ENCODE measurements at regions not wholly inside any gene's neighbourhood (a gene's known extent, or its start where the extent isn't known, plus 50 kb on each side); places are given as distances from the start of the nearest gene placed in this dataset.
"Not testable (repeated sequence)": the region's sequence is repeated elsewhere in the genome, so short reads cannot be mapped to it uniquely, and the experiment has no call there.

GRCh38 chr16:51255349-51255972 is 104.4 kb upstream of the SALL1 start:
- no peak for DNase-seq
- POLR2A ChIA-PET: no interaction called here

GRCh38 chr16:51254390-51254789 is 103.3 kb upstream of the SALL1 start:
- ATAC-seq (ENCODE audit: poor library complexity); H3K36me3 Mint-ChIP-seq (ENCODE audit: low read depth); H3K36me3 ChIP-seq (ENCODE audit: insufficient read depth, low read length); intact Hi-C loops (cut with DNase I, micrococcal nuclease); H3K27me3 Mint-ChIP-seq; POLR2A ChIA-PET; DNase-seq; H3K9me3 Mint-ChIP-seq; H3K4me1 Mint-ChIP-seq (ENCODE audit: low read depth); CTCF ChIA-PET; H3K27me3 ChIP-seq (ENCODE audit: control insufficient read depth in 1 of 2, insufficient read depth in 2 of 2, low read length in 2 of 2); H3K4me1 ChIP-seq (ENCODE audit: insufficient read depth, low read length); H3K27ac Mint-ChIP-seq; H3K4me3 ChIP-seq (ENCODE audit: low read length); H3K27ac ChIP-seq (ENCODE audit: low read depth in 1 of 2, low read length in 2 of 2); H3K4me3 Mint-ChIP-seq: not testable (repeated sequence)
- peaks cover 0 to 14% of the 10 kb centered on the region in 2 experiments for H3K9me3 ChIP-seq (ENCODE audit: control insufficient read depth in 1 of 2, insufficient read depth in 1 of 2, low read length in 2 of 2)

More at GRCh38 chr16:51255349-51255972, 104.4 kb upstream of the SALL1 start:
- no peak overlapping the region for H3K27ac Mint-ChIP-seq
- intact Hi-C loops (cut with DNase I, micrococcal nuclease): no loop called here
- no peaks in the 10 kb centered on the region for H3K27me3 ChIP-seq (ENCODE audit: control insufficient read depth in 1 of 2, insufficient read depth in 2 of 2, low read length in 2 of 2)
- no peaks in the 10 kb centered on the region for H3K4me1 Mint-ChIP-seq (ENCODE audit: low read depth)
- H3K27ac ChIP-seq (ENCODE audit: low read depth in 1 of 2, low read length in 2 of 2): no peak overlapping the region
- peaks cover 0 to 16% of the 10 kb centered on the region in 2 experiments for H3K9me3 ChIP-seq (ENCODE audit: control insufficient read depth in 1 of 2, insufficient read depth in 1 of 2, low read length in 2 of 2)
- no peak for ATAC-seq (ENCODE audit: poor library complexity)
- H3K36me3 Mint-ChIP-seq (ENCODE audit: low read depth): no peaks in the 10 kb centered on the region
- CTCF ChIA-PET: no interaction called here
- no peak overlapping the region for H3K4me3 Mint-ChIP-seq
- no peak overlapping the region for H3K4me3 ChIP-seq (ENCODE audit: low read length)
- H3K4me1 ChIP-seq (ENCODE audit: insufficient read depth, low read length): no peaks in the 10 kb centered on the region
- TF ChIP-seq, protein P1, sequence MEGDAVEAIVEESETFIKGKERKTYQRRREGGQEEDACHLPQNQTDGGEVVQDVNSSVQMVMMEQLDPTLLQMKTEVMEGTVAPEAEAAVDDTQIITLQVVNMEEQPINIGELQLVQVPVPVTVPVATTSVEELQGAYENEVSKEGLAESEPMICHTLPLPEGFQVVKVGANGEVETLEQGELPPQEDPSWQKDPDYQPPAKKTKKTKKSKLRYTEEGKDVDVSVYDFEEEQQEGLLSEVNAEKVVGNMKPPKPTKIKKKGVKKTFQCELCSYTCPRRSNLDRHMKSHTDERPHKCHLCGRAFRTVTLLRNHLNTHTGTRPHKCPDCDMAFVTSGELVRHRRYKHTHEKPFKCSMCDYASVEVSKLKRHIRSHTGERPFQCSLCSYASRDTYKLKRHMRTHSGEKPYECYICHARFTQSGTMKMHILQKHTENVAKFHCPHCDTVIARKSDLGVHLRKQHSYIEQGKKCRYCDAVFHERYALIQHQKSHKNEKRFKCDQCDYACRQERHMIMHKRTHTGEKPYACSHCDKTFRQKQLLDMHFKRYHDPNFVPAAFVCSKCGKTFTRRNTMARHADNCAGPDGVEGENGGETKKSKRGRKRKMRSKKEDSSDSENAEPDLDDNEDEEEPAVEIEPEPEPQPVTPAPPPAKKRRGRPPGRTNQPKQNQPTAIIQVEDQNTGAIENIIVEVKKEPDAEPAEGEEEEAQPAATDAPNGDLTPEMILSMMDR (IDR thresholded peaks at IDR 0.05): no peak
- H3K36me3 ChIP-seq (ENCODE audit: insufficient read depth, low read length): no peaks in the 10 kb centered on the region
- no peaks in the 10 kb centered on the region for H3K9me3 Mint-ChIP-seq
- H3K27me3 Mint-ChIP-seq: no peaks in the 10 kb centered on the region

DNA sequence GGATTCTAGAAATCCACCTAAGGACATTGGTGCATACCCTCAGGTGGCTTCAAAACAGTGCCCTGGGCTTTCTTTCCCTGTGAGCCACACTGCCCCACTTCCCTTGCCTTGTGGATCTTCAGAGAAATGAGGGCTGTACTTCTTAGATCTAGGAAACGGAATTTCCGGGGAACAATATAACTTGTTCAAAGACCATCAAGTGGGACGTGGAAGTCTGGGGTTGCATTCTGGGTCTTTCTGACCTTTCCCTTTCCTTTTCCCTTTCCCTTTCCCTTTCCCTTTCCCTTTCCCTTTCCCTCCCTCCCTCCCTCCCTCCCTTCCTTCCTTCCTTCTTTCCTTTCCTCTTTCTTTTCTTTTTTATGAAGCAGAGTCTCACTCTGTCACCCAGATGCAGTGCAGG is 97.1 kb upstream of the SALL1 start:
- TF ChIP-seq, protein P1 (IDR thresholded peaks at IDR 0.05): no peak
- H3K9me3 ChIP-seq (ENCODE audit: control insufficient read depth in 1 of 2, insufficient read depth in 1 of 2, low read length in 2 of 2): peaks cover 0 to 5% of the 10 kb centered on the region in 2 experiments
- Mint-ChIP-seq H3K4me3 (no peak overlapping the region), H3K9me3 (peaks cover 4% of the 10 kb centered on the region), H3K27me3 (no peaks in the 10 kb centered on the region), H3K4me1 (ENCODE audit: low read depth) (no peaks in the 10 kb centered on the region), H3K36me3 (ENCODE audit: low read depth) (no peaks in the 10 kb centered on the region), H3K27ac (no peak overlapping the region)
- no peak overlapping the region for H3K4me3 ChIP-seq (ENCODE audit: low read length)
- no peaks in the 10 kb centered on the region for H3K27me3 ChIP-seq (ENCODE audit: control insufficient read depth in 1 of 2, insufficient read depth in 2 of 2, low read length in 2 of 2)
- intact Hi-C loops (cut with DNase I, micrococcal nuclease): no loop called here
- DNase-seq (no peak), ATAC-seq (ENCODE audit: poor library complexity) (no peak)
- no peaks in the 10 kb centered on the region for H3K36me3 ChIP-seq (ENCODE audit: insufficient read depth, low read length)
- ChIA-PET CTCF (no interaction called here), POLR2A (no interaction called here)
- H3K4me1 ChIP-seq (ENCODE audit: insufficient read depth, low read length): no peaks in the 10 kb centered on the region
- H3K27ac ChIP-seq (ENCODE audit: low read depth in 1 of 2, low read length in 2 of 2): no peak overlapping the region

- Histone ChIP-seq H3K4me3 (ENCODE audit: low read length) (no peak overlapping the region), H3K27ac (ENCODE audit: low read depth in 1 of 2, low read length in 2 of 2) (no peak overlapping the region), H3K4me1 (ENCODE audit: insufficient read depth, low read length) (no peaks in the 10 kb centered on the region), H3K9me3 (ENCODE audit: control insufficient read depth in 1 of 2, insufficient read depth in 1 of 2, low read length in 2 of 2) (peaks cover 0 to 5% of the 10 kb centered on the region in 2 experiments), H3K27me3 (ENCODE audit: control insufficient read depth in 1 of 2, insufficient read depth in 2 of 2, low read length in 2 of 2) (no peaks in the 10 kb centered on the region), H3K36me3 (ENCODE audit: insufficient read depth, low read length) (no peaks in the 10 kb centered on the region)
- CTCF ChIA-PET: no interaction called here
- ATAC-seq (ENCODE audit: poor library complexity) (no peak), DNase-seq (no peak)
- Mint-ChIP-seq H3K27me3 (no peaks in the 10 kb centered on the region), H3K4me3 (no peak overlapping the region), H3K27ac (no peak overlapping the region), H3K4me1 (ENCODE audit: low read depth) (no peaks in the 10 kb centered on the region), H3K9me3 (peaks cover 4% of the 10 kb centered on the region), H3K36me3 (ENCODE audit: low read depth) (no peaks in the 10 kb centered on the region)
- TF ChIP-seq, protein P1 (IDR thresholded peaks at IDR 0.05): no peak
- intact Hi-C loops (cut with DNase I, micrococcal nuclease): no loop called here
- POLR2A ChIA-PET: no interaction called here
Observed at GRCh38 chr16:51245658-51245995, 94.6 kb upstream of the SALL1 start.
